ENCODE measurements at regions not wholly inside any gene's neighbourhood (a gene's known extent, or its start where the extent isn't known, plus 50 kb on each side); places are given as distances from the start of the nearest gene placed in this dataset.

- Histone ChIP-seq H3K27ac (no peak overlapping the region), H3K27me3 (ENCODE audit: insufficient read depth, low read depth) (no peaks in the 10 kb centered on the region), H3K36me3 (ENCODE audit: insufficient read depth) (no peaks in the 10 kb centered on the region), H3K9ac (no peak overlapping the region), H3K4me1 (ENCODE audit: low read depth, poor library complexity, severe bottlenecking) (no peaks in the 10 kb centered on the region), H2AFZ (ENCODE audit: low read depth) (no peak overlapping the region), H3K4me3 (IDR thresholded peaks at IDR 0.05; ENCODE audit: insufficient read depth, low read depth, low read length) (no peak overlapping the region), H3K4me2 (no peak overlapping the region), H3K79me2 (ENCODE audit: insufficient read depth, low read depth) (no peaks in the 10 kb centered on the region), H4K20me1 (ENCODE audit: insufficient read depth) (no peaks in the 10 kb centered on the region)
- no peak for TF ChIP-seq CTCF (conservative IDR thresholded peaks at IDR 0.05; ENCODE audit: low read depth, low read length)
Observed at GRCh38 chr5:2158109-2158508, 275.4 kb upstream of the IRX4 start.

GRCh38 chr5:2157372-2157771 lies 274.6 kb upstream of the IRX4 start:
- Histone ChIP-seq H4K20me1 (ENCODE audit: insufficient read depth) (no peaks in the 10 kb centered on the region), H3K4me2 (no peak overlapping the region), H3K4me3 (IDR thresholded peaks at IDR 0.05; ENCODE audit: insufficient read depth, low read depth, low read length) (no peak overlapping the region), H2AFZ (ENCODE audit: low read depth) (no peak overlapping the region), H3K27me3 (ENCODE audit: insufficient read depth, low read depth) (no peaks in the 10 kb centered on the region), H3K27ac (no peak overlapping the region), H3K36me3 (ENCODE audit: insufficient read depth) (no peaks in the 10 kb centered on the region), H3K4me1 (ENCODE audit: low read depth, poor library complexity, severe bottlenecking) (no peaks in the 10 kb centered on the region), H3K79me2 (ENCODE audit: insufficient read depth, low read depth) (no peaks in the 10 kb centered on the region), H3K9ac (no peak overlapping the region)
- no peak for TF ChIP-seq CTCF (conservative IDR thresholded peaks at IDR 0.05; ENCODE audit: low read depth, low read length)

- no peak overlapping the region for H3K27ac ChIP-seq
- no peaks in the 10 kb centered on the region for H3K27me3 ChIP-seq (ENCODE audit: insufficient read depth, low read depth)
- no peaks in the 10 kb centered on the region for H3K4me1 ChIP-seq (ENCODE audit: low read depth, poor library complexity, severe bottlenecking)
- no peaks in the 10 kb centered on the region for H4K20me1 ChIP-seq (ENCODE audit: insufficient read depth)
- no peak overlapping the region for H3K4me3 ChIP-seq (IDR thresholded peaks at IDR 0.05; ENCODE audit: insufficient read depth, low read depth, low read length)
- no peaks in the 10 kb centered on the region for H3K79me2 ChIP-seq (ENCODE audit: insufficient read depth, low read depth)
- no peaks in the 10 kb centered on the region for H3K36me3 ChIP-seq (ENCODE audit: insufficient read depth)
- no peak for TF ChIP-seq CTCF (conservative IDR thresholded peaks at IDR 0.05; ENCODE audit: low read depth, low read length)
- H3K9ac ChIP-seq: no peak overlapping the region
- H2AFZ ChIP-seq (ENCODE audit: low read depth): no peak overlapping the region
- no peak overlapping the region for H3K4me2 ChIP-seq
Observed at GRCh38 chr5:2156358-2157059, 273.8 kb upstream of the IRX4 start.

GRCh38 chr5:2155556-2155955 lies 272.8 kb upstream of the IRX4 start:
- Histone ChIP-seq H3K27ac (no peak overlapping the region), H3K79me2 (ENCODE audit: insufficient read depth, low read depth) (no peaks in the 10 kb centered on the region), H3K9ac (no peak overlapping the region), H3K27me3 (ENCODE audit: insufficient read depth, low read depth) (no peaks in the 10 kb centered on the region), H3K4me2 (no peak overlapping the region), H4K20me1 (ENCODE audit: insufficient read depth) (no peaks in the 10 kb centered on the region), H2AFZ (ENCODE audit: low read depth) (no peak overlapping the region), H3K36me3 (ENCODE audit: insufficient read depth) (no peaks in the 10 kb centered on the region), H3K4me3 (IDR thresholded peaks at IDR 0.05; ENCODE audit: insufficient read depth, low read depth, low read length) (no peak overlapping the region), H3K4me1 (ENCODE audit: low read depth, poor library complexity, severe bottlenecking) (no peaks in the 10 kb centered on the region)
- TF ChIP-seq CTCF (conservative IDR thresholded peaks at IDR 0.05; ENCODE audit: low read depth, low read length): no peak

Measured in KMS-11 (cell line).